ENCODE measurements at regions not wholly inside any gene's neighbourhood (a gene's known extent, or its start where the extent isn't known, plus 50 kb on each side); places are given as distances from the start of the nearest gene placed in this dataset.

DNA sequence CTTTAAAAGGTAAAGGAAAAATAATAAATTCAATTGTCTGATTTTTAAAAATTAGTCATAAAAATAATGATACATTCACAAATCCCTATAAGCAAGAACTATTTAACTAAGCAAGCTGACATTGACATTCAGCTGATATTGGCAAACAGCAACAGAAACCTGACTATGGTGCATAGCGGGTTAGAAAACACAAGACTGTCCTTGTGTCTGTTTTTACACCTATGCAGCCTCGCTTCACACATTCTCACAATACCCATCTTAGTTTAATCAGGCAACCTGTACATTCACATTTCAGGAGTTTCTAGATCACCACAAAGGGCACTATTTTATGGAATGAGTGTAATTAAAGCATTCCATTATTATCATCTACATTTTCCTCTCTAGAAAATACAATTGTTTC lies 737.1 kb downstream of the KCNA4 start:
- TF ChIP-seq POLR2A (IDR thresholded peaks at IDR 0.05) = no peak
- TF ChIP-seq, protein P1, sequence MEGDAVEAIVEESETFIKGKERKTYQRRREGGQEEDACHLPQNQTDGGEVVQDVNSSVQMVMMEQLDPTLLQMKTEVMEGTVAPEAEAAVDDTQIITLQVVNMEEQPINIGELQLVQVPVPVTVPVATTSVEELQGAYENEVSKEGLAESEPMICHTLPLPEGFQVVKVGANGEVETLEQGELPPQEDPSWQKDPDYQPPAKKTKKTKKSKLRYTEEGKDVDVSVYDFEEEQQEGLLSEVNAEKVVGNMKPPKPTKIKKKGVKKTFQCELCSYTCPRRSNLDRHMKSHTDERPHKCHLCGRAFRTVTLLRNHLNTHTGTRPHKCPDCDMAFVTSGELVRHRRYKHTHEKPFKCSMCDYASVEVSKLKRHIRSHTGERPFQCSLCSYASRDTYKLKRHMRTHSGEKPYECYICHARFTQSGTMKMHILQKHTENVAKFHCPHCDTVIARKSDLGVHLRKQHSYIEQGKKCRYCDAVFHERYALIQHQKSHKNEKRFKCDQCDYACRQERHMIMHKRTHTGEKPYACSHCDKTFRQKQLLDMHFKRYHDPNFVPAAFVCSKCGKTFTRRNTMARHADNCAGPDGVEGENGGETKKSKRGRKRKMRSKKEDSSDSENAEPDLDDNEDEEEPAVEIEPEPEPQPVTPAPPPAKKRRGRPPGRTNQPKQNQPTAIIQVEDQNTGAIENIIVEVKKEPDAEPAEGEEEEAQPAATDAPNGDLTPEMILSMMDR (IDR thresholded peaks at IDR 0.05 in 4 of 5, conservative IDR thresholded peaks at IDR 0.05 in 1 of 5) = no peak
